ENCODE measurements at regions not wholly inside any gene's neighbourhood (a gene's known extent, or its start where the extent isn't known, plus 50 kb on each side); places are given as distances from the start of the nearest gene placed in this dataset.

GRCh38 chr13:53215563-53215962 is 186.9 kb downstream of the OLFM4 start:
- Mint-ChIP-seq H3K4me3 (no peak overlapping the region), H3K4me1 (no peaks in the 10 kb centered on the region), H3K27me3 (ENCODE audit: low read depth in 3 of 3) (peaks cover 2 to 3% (median 2%) of the 10 kb centered on the region in 3 donors), H3K9me3 (peaks cover 0 to 7% (median 0%) of the 10 kb centered on the region in 7 donors), H3K27ac (no peak overlapping the region), H3K36me3 (no peaks in the 10 kb centered on the region)
- H3K36me3 ChIP-seq (replicated peaks in 1 of 2; ENCODE audit: control insufficient read depth in 1 of 2, insufficient read depth in 2 of 2, low read length in 2 of 2) = no peaks in the 10 kb centered on the region
- no peak overlapping the region for H2AFZ ChIP-seq (ENCODE audit: insufficient read depth, low read depth, low read length, poor library complexity, severe bottlenecking)
- TF ChIP-seq CTCF (IDR thresholded peaks at IDR 0.05) = no peak
- no peaks in the 10 kb centered on the region for H4K20me1 ChIP-seq (ENCODE audit: insufficient read depth, low read length)
- H3K27me3 ChIP-seq (ENCODE audit: control insufficient read depth in 2 of 2, insufficient read depth in 2 of 2, low read length in 2 of 2) = no peaks in the 10 kb centered on the region
- no peak overlapping the region for H3K4me2 ChIP-seq (replicated peaks; ENCODE audit: extremely low read depth, low read length, poor library complexity, severe bottlenecking)
- H3K9me3 ChIP-seq (replicated peaks in 1 of 2; ENCODE audit: control insufficient read depth in 1 of 2, insufficient read depth in 1 of 2, low read length in 2 of 2) = no peaks in the 10 kb centered on the region
- no peaks in the 10 kb centered on the region for H3K79me2 ChIP-seq (ENCODE audit: insufficient read depth, low read length)
- no peak overlapping the region for H3K9ac ChIP-seq (ENCODE audit: insufficient read depth, low read length, poor library complexity, severe bottlenecking)
- DNase-seq = no peak
- H3K4me3 ChIP-seq (replicated peaks in 1 of 3; ENCODE audit: low read depth in 2 of 3, low read length in 3 of 3) = no peak overlapping the region
- intact Hi-C loops (cut with micrococcal nuclease) = no loop called here
- H3K4me1 ChIP-seq (ENCODE audit: control insufficient read depth in 1 of 2, insufficient read depth in 2 of 2, low read length in 2 of 2) = no peaks in the 10 kb centered on the region
- no CpG with 5 or more reads among the region's 2 CpGs for WGBS (ENCODE audit: insufficient coverage)
- no peak overlapping the region for H3K27ac ChIP-seq (ENCODE audit: low read depth in 1 of 2, low read length in 2 of 2)

GRCh38 chr13:53216773-53217172 is 188.2 kb downstream of the OLFM4 start:
- Histone ChIP-seq H3K36me3 (replicated peaks in 1 of 2; ENCODE audit: control insufficient read depth in 1 of 2, insufficient read depth in 2 of 2, low read length in 2 of 2) (no peaks in the 10 kb centered on the region), H3K9ac (ENCODE audit: insufficient read depth, low read length, poor library complexity, severe bottlenecking) (no peak overlapping the region), H3K4me2 (replicated peaks; ENCODE audit: extremely low read depth, low read length, poor library complexity, severe bottlenecking) (no peak overlapping the region), H3K9me3 (replicated peaks in 1 of 2; ENCODE audit: control insufficient read depth in 1 of 2, insufficient read depth in 1 of 2, low read length in 2 of 2) (no peaks in the 10 kb centered on the region), H3K79me2 (ENCODE audit: insufficient read depth, low read length) (no peaks in the 10 kb centered on the region), H4K20me1 (ENCODE audit: insufficient read depth, low read length) (no peaks in the 10 kb centered on the region), H3K4me3 (replicated peaks in 1 of 3; ENCODE audit: low read depth in 2 of 3, low read length in 3 of 3) (no peak overlapping the region), H3K4me1 (ENCODE audit: control insufficient read depth in 1 of 2, insufficient read depth in 2 of 2, low read length in 2 of 2) (no peaks in the 10 kb centered on the region), H2AFZ (ENCODE audit: insufficient read depth, low read depth, low read length, poor library complexity, severe bottlenecking) (no peak overlapping the region), H3K27ac (ENCODE audit: low read depth in 1 of 2, low read length in 2 of 2) (no peak overlapping the region), H3K27me3 (ENCODE audit: control insufficient read depth in 2 of 2, insufficient read depth in 2 of 2, low read length in 2 of 2) (no peaks in the 10 kb centered on the region)
- Mint-ChIP-seq H3K4me1 (no peaks in the 10 kb centered on the region), H3K27ac (no peak overlapping the region), H3K36me3 (no peaks in the 10 kb centered on the region), H3K9me3 (peaks cover 0 to 7% (median 0%) of the 10 kb centered on the region in 7 donors), H3K27me3 (ENCODE audit: low read depth in 3 of 3) (peaks cover 0 to 3% (median 2%) of the 10 kb centered on the region in 3 donors), H3K4me3 (no peak overlapping the region)
- TF ChIP-seq CTCF (IDR thresholded peaks at IDR 0.05) = no peak
- no CpG with 5 or more reads among the region's 1 CpG for WGBS (ENCODE audit: insufficient coverage)
- no peak for DNase-seq
- intact Hi-C loops (cut with micrococcal nuclease) = no loop called here
